HG03064 (cell line): ENCODE measurements at regions not wholly inside any gene's neighbourhood (a gene's known extent, or its start where the extent isn't known, plus 50 kb on each side); places are given as distances from the start of the nearest gene placed in this dataset.
"Not testable (repeated sequence)": the region's sequence is repeated elsewhere in the genome, so short reads cannot be mapped to it uniquely, and the experiment has no call there.

ENCODE experiments used
- ATAC-seq: cut with Tn5 transposase; IDR thresholded peaks from one replicate; pipeline ENCODE4 v1.9.1; 2021; ENCODE audit warnings: low read depth; ENCODE audit not compliant: unreplicated experiment

GRCh38 chr4:97411356-97411755, 731.9 kb downstream of the STPG2 start:
- ATAC-seq = no peak

GRCh38 chr4:97412331-97412730, 730.9 kb downstream of the STPG2 start:
- ATAC-seq = no peak

- ATAC-seq = no peak
These were observed 729.1 kb downstream of the STPG2 start for GRCh38 chr4:97414161-97414560.

GRCh38 chr4:97432551-97432950, 710.7 kb downstream of the STPG2 start:
- ATAC-seq = no peak

GRCh38 chr4:97437998-97438705, 705.1 kb downstream of the STPG2 start:
- ATAC-seq = not testable (repeated sequence)

- ATAC-seq = no peak
These were observed 690.1 kb downstream of the STPG2 start for GRCh38 chr4:97453186-97453585.

GRCh38 chr4:97457253-97457652, 686.0 kb downstream of the STPG2 start:
- ATAC-seq = no peak

- ATAC-seq = no peak
These were observed 675.0 kb downstream of the STPG2 start for GRCh38 chr4:97468272-97468671.

GRCh38 chr4:97475621-97476020, 667.7 kb downstream of the STPG2 start:
- ATAC-seq = no peak

- ATAC-seq = no peak
These were observed 665.3 kb downstream of the STPG2 start for GRCh38 chr4:97477974-97478373.

GRCh38 chr4:97479388-97479787, 663.9 kb downstream of the STPG2 start:
- no peak for ATAC-seq

GRCh38 chr4:97491856-97492255, 651.4 kb downstream of the STPG2 start:
- ATAC-seq = no peak

GRCh38 chr4:97493815-97494518, 649.3 kb downstream of the STPG2 start:
- no peak for ATAC-seq

GRCh38 chr4:97496298-97496873, 646.9 kb downstream of the STPG2 start:
- ATAC-seq = no peak

- no peak for ATAC-seq
These were observed 644.4 kb downstream of the STPG2 start for GRCh38 chr4:97498875-97499274.

- ATAC-seq = peak; percentile 94
These were observed 642.9 kb downstream of the STPG2 start for GRCh38 chr4:97500423-97500822.

- ATAC-seq = no peak
These were observed 638.6 kb downstream of the STPG2 start for GRCh38 chr4:97504713-97505112.

GRCh38 chr4:97507587-97508245, 635.6 kb downstream of the STPG2 start:
- ATAC-seq = no peak
